ENCODE measurements at regions not wholly inside any gene's neighbourhood (a gene's known extent, or its start where the extent isn't known, plus 50 kb on each side); places are given as distances from the start of the nearest gene placed in this dataset.

GRCh38 chr3:30455840-30456239 lies 150.6 kb upstream of the TGFBR2 start:
- TF ChIP-seq FOXA1 (IDR thresholded peaks at IDR 0.05) (no peak), HDGF (IDR thresholded peaks at IDR 0.05; ENCODE audit: borderline replicate concordance) (no peak), FOXM1 (IDR thresholded peaks at IDR 0.05; ENCODE audit: borderline replicate concordance) (no peak), ELF4 (IDR thresholded peaks at IDR 0.05) (no peak), SP1 (IDR thresholded peaks at IDR 0.05) (no peak), SUZ12 (IDR thresholded peaks at IDR 0.05) (no peak), L3MBTL2 (conservative IDR thresholded peaks at IDR 0.05) (no peak), BHLHE40 (IDR thresholded peaks at IDR 0.05; ENCODE audit: borderline replicate concordance) (no peak), NFRKB (IDR thresholded peaks at IDR 0.05) (no peak), CTBP1 (IDR thresholded peaks at IDR 0.05; ENCODE audit: borderline replicate concordance) (no peak)

All from HEK293T (cell line).